ENCODE measurements at regions not wholly inside any gene's neighbourhood (a gene's known extent, or its start where the extent isn't known, plus 50 kb on each side); places are given as distances from the start of the nearest gene placed in this dataset.

GRCh38 chr10:14413523-14413922, 82.8 kb upstream of the FRMD4A start (continued):
- TF ChIP-seq CBX5 (IDR thresholded peaks at IDR 0.05; ENCODE audit: borderline replicate concordance, low read depth) (no peak), NONO (IDR thresholded peaks at IDR 0.05; ENCODE audit: low read depth in 2 of 2, low read length in 1 of 2) (no peak), TSC22D4 (tag; IDR thresholded peaks at IDR 0.05) (no peak), SMARCE1 (IDR thresholded peaks at IDR 0.05) (no peak), GATA2 (CRISPR knock-in tag; IDR thresholded peaks at IDR 0.05) (no peak)

- intact Hi-C loops (cut with micrococcal nuclease): no loop called here
- CTCF ChIA-PET (ENCODE audit: low intra/inter-chr PET ratio): no interaction called here
- DNase-seq (ENCODE audit: extremely low read depth in 1 of 4, low spot score in 3 of 4) (no peak), ATAC-seq (no peak), FAIRE-seq (no peak)
- in situ Hi-C loops (cut with MboI): no loop called here
- Histone ChIP-seq H3K27me3 (ENCODE audit: control insufficient read depth in 2 of 2, insufficient read depth in 2 of 2, low read length in 2 of 2) (no peaks in the 10 kb centered on the region; a peak in 1 of 5 replicates), H4K20me1 (replicated peaks; ENCODE audit: control insufficient read depth, insufficient read depth, low read length) (no peaks in the 10 kb centered on the region), H3K4me3 (no peak overlapping the region), H3K9ac (ENCODE audit: insufficient read depth in 1 of 2, low read depth in 2 of 2, low read length in 2 of 2) (no peak overlapping the region), H2AFZ (ENCODE audit: low read depth, low read length) (no peak overlapping the region), H3K36me3 (ENCODE audit: control insufficient read depth, insufficient read depth, low read length) (no peaks in the 10 kb centered on the region), H3K4me2 (ENCODE audit: insufficient read depth, low read length) (no peak overlapping the region), H3K4me1 (replicated peaks in 1 of 2; ENCODE audit: control insufficient read depth in 2 of 2, insufficient read depth in 2 of 2, low read length in 2 of 2) (no peaks in the 10 kb centered on the region), H3K9me1 (ENCODE audit: control insufficient read depth, insufficient read depth, low read length) (no peaks in the 10 kb centered on the region), H3K27ac (ENCODE audit: extremely low read depth, low read depth, low read length) (no peak overlapping the region), H3K9me3 (replicated peaks; ENCODE audit: control insufficient read depth, insufficient read depth, low read depth, low read length) (no peaks in the 10 kb centered on the region), H3K79me2 (ENCODE audit: control insufficient read depth, insufficient read depth, low read length) (no peaks in the 10 kb centered on the region)
- 0% methylated on average over 2 of the region's 2 CpGs for WGBS (ENCODE audit: insufficient coverage, low coverage, missing lambda C conversion rate)
- BruUV-seq (replicated peaks): no TSS peak
- POLR2A ChIA-PET: no interaction called here
- TF ChIP-seq ZBTB12 (CRISPR knock-in tag; IDR thresholded peaks at IDR 0.05) (no peak), TAF7 (tag; IDR thresholded peaks at IDR 0.05) (no peak), PKNOX1 (IDR thresholded peaks at IDR 0.05) (no peak), SMARCC2 (IDR thresholded peaks at IDR 0.05; ENCODE audit: low read depth) (no peak), ZC3H11A (IDR thresholded peaks at IDR 0.05; ENCODE audit: low read depth, low read length) (no peak), TRIM28 (IDR thresholded peaks at IDR 0.05) (no peak), ZBTB26 (CRISPR knock-in tag; IDR thresholded peaks at IDR 0.05) (no peak), MED1 (CRISPR knock-in tag; IDR thresholded peaks at IDR 0.05; ENCODE audit: borderline replicate concordance) (no peak), ZNF133 (CRISPR knock-in tag; IDR thresholded peaks at IDR 0.05) (no peak), BMI1 (IDR thresholded peaks at IDR 0.05; ENCODE audit: low read length) (no peak), SP1 (CRISPR knock-in tag; IDR thresholded peaks at IDR 0.05) (no peak)
Measured at GRCh38 chr10:14412624-14413023, 81.9 kb upstream of the FRMD4A start.

Measured in K562 (cell line).